Fibroblast of gingiva (primary cell): ENCODE measurements at regions not wholly inside any gene's neighbourhood (a gene's known extent, or its start where the extent isn't known, plus 50 kb on each side); places are given as distances from the start of the nearest gene placed in this dataset.

Experiments
- DNase-seq: peaks from one replicate; pipeline ENCODE4 v3.0.0-alpha.2; 2011; ENCODE audit warnings: low read depth

DNA sequence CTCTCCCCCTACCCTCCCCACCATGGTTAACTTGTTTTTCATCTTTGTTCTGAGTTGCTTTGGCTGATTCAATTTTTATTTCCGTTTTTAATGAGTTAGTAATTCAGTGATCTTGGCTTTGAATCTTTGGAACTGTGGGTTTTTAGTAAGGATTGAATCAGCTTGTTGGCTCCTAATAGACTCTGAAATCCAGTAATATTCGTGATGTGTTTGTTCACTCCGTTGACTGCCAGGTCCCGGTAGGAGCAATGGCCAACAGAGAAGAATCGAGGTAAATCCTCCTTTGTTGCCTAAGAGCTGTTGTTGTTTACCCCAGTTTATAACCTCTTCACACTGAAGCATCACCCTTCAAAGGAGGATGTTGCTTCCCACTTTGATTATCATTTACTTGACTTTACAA lies 92.7 kb downstream of the PCSK1 start:
- DNase-seq = peak; percentile 36

DNA sequence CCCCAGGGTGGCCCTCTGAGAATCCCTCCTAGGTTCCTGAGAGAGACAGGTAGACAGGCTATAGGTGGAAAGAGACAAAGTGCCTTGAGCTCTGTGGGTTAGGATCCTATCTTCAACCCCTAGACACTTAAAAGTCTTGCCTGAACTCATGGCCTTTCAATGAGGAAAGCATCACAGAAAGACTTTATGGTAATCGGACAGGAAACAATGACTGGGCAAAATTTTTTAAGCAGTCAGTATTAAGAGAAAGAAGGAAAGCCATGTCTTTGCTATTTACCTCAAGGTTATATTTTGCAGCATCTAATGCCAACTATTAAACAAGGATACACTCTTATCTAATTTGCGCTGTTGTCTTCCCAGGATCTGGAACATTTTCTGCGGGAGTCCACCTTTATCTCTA lies 93.2 kb downstream of the PCSK1 start:
- DNase-seq = no peak

DNA sequence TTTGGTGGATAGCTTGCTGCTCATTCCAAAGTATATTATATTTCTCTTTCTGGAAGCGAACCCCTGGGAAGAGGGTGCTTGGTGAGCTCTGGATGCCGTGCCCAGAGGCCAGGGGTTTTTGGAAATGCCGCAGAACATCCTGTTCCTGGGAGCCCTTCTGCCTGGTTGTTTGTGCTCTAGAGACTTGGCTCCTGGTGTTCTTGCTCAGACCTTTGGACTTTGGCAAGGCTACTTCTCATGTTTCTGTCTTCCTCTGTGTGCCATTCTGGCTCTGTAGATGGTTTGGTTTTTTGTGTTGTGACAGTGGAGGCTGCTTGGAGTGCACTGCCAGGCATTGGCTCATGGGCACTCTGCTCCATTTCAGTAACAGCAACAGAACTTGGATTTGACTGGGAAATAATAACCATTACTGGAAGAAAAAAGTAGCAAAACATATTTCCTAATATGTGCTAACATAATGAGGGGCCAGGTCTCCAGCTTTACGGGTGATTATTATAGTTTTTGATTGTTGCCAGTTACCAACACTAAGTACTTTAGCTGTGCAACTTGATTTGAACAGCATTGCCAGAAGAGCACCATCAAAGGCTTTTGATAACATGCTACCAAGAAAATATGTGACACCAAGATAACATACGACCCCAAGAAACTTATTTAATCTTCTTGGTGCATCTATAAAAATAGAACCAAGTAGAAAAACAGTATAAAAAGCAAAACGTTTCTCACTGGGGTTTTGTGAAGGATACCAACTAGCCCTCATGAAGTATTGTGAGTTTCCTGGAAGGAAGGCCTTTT lies 94.2 kb downstream of the PCSK1 start:
- DNase-seq = peak; percentile 98

DNA sequence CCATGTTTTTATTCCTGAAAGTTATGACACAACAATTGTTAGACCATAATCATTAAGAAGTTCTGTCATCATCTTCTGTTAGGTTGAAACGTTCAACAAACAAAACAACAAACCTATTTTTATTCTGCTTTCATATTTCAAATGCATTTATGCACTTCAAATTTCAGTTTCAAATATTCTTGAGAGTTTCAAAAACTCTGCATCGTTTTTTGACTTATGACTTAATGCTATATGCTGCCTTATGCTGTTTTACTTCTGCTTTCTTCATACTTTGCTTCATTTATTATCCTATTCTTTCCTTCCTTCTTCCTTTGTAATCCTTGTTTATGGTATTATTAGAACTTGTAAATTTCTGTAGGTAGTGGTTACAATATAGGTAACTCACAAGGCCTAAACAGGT lies 95.0 kb downstream of the PCSK1 start:
- DNase-seq = no peak

DNA sequence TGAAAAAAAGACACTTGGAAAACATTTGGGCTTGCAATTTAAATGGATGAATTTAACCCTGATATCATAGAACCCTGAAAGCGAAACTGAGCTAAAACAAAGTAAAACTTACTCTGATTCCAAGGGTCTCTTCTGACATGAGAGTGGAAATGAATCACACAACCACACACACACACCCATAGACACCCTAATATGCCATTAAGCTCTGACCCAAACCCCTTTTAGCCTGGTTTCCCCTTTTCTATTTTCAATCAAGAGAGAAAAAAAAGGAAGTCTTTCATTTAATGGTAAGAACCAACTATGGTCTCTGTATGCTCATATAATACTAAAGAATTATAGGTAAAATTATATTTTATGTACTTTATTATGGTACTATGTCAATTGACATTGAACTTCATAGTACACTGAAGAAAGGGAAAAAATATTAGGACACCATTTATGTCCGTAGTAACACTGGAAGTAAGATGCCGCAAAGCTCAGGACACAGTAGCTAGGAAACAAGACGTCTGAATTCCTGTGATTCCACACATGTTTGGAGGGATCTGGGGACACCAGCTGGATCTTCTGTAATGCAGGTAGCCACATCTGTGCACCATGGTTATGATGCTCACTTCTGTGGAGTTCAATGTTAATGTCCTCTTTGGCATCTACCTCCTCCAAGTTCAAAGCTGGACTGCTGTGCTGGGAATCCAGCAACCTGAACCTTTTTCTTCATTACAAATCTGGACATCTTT lies 95.8 kb downstream of the PCSK1 start:
- no peak for DNase-seq

DNA sequence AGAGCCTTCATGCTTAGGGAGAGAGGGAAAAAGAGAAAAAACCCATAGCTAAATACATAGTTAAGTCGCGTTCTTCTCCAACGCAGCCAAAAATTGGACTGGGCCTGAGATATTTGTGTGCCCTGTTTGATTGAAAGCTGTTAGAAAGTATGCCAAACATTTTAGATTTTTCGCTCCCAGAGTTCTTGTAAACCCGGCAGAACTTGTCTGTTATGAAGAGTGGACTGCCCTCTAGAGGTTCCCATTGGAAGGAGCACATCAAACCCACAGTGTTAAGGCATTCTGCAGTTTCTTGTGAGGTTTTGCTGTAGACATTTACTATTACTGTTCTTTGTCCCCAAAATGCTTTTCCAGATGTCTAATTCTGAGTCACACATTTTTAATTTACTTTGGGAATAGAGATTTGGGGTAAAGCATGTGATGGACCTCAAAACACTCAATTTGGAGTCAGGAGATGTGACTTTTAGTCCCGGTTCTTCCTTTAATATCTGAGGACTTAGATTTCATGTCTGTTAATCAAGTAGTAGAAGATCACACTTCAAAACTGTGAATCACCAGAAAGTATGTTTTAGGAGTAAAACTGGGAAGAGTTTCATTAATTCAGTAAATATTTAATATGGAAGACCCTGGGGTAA lies 96.6 kb downstream of the PCSK1 start:
- peak; percentile 88 for DNase-seq

DNA sequence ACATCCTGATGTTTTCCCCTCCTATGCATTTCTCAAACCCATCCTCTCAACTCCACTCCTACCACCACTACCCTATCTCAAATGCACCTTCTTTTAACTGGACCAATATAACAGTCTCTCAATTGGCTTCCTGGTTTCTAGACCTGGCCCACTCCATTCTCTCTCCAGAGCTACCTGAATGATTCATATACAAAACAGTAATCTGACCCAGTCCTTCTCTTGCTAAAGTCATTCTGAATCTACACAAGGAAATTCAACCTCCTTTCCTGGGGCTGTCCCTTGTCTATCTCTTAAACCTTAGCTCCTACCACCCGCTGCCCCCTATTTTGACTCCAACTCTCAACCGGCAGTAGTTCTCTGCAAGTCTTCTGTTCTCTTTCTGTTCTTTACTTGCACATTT lies 97.2 kb downstream of the PCSK1 start:
- no peak for DNase-seq

DNA sequence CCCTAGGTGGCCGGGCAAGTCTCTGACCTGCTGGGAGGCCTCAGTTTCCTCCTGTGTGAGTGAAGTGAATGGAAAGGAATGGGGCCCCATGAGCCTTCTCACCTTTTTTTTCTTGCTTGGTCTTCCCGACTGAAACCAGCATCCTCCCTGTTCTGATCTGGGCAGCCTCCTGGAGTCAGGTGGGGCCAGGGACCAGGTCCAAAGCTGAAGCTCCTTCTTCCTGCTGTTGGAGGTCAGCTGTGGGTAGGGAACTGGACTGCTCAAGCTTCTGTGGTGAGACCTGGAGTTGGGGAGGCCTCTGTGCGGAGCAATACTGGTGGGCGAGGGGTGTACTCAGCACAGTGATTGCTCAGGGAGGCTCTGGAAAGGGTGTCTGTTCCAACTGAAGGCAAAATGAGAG lies 99.7 kb downstream of the PCSK1 start:
- no peak for DNase-seq

DNA sequence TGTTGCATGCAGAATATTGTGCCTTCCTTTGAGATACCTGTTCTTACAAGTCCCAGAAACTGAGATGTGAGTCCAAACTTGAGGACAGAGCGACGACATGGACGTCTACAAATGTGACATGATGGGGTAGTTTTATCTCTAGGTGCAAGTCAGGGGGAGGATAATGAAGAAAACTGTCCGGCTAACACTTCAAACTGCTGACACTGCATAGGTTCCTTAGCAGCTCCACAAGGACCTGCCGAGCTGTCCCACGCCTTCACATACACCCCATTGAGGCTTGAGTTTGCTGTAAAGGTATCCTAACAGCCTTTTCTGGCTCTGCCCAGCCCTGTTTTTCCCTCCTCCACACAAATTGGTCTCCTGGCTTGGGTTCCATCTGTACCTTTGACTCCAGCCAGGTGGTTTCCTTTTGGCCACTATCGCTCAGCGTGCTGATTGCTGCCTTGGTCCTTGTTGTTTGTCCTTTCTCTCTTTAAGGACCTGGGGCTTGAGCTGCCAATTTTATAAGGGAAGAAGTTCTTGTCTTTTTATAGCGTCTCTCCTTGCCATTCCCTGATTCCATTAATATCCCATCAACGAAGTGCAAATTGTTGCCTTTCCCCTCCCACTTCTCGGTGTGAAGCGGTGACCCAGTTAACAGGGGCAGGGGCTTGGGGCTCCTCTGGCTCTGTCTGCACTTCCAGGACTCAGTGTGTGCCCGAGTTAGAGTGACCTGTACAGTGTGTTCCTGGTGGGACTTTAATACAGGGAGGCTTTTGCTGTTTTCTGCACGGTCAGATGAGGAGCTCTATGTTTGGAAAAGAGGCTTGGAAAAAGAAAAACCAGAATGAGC lies 100.3 kb downstream of the PCSK1 start:
- no peak for DNase-seq

DNA sequence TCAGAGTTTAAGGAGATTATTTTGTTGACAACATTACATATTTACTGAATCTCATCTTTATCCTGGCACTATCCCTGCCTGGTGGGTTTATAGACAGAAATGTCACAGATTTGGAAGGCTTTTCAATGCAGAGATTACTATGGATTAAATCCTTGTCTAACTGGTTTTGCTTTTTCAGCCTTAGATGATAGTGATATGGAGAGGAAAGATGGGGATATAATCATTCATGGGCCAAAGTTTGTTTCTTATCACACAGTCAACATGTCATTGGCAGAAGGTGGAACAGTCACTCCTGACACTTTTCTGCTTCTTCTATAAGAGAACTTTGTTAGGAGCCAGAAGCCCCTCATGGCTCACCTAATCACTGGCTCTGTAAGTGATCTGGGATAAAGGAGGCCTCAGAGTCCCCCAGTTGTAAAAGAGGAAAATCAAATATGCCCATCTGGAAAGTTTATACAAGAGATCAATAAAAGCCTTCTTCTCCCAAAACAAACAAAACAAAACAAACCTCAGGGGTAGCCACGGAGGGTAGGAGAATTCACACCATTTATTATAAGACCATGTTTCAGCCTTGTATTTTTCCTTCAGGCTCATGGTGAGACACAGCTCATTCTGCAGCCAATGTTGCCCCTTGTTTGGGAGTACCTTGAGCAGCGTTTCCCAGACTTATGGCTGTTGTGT lies 101.2 kb downstream of the PCSK1 start:
- no peak for DNase-seq

DNA sequence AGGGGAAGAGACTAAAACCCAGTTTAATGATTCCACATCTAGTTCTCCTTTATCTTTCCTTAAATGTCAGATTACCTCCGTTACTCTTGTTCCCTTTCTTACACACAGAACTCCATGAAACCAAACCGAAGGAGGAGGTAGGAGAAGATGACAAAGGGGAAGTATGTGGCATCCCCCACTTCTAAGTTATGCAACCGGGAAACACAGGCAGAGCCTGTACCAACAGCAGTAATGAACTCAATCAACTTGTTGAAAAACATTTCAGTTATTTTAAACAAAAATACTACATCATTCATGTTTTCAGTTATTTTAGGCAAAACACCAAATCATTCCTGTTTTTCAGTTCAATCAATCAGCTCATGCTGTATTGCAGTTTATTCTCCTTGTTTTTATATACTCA lies 101.8 kb downstream of the PCSK1 start:
- DNase-seq = peak; percentile 71

DNA sequence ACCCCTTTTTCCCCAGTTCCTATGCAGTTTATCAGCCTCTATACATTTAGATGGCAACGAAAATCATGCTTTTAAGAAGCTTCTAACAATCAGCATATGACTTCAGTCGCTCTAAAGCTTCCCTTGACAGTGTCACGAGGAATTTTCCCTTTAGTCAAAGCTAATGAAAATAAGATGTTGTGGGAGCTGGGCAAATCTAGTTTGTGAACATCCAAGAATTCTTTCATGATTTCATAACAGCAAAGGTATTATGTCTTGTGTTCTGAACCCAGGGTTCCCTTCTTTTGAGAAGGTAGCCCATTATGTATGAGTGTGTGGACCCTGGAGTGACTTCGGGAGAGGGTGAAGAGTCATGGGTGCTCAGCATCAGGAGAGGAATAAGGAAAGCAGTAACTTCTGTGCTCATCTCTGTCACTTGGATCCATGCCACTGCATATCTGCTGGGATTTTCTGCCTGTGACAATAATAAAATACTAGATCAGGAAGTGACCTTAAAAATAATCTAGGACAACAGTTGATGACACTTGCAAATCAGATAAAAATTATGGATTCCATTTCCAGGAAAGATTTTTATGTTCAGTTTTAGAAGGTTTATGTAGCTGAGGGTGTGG lies 102.4 kb downstream of the PCSK1 start:
- DNase-seq = peak; percentile 49

DNA sequence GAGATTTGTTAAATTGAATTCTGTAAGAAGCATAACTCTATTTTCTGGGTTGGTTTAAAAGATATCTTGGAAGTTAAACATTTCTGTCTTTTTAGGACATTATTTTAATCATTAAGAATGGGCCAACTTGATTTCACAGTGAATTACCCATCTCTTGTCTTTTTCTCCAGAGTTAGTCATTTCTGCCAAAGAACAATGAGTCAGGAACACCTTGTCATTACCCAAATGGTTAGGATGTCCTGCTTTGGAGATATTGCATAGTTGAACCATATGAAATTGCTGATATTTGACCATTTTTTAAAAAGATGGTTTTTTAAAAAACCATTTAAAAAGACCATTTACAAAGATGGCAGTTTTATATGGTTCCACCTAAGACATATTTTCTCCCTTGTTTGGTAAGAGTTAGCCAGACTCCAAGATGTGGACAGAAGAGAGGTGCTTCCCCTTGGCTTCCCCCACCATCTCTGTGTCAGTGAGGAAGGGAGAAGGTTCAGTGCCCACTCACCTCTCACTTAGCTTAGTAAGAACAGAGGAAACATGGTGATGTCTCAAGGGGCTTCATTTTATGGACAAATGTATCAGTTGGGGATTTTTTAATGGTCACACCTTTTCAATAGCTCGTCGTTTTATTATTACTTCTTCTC lies 103.0 kb downstream of the PCSK1 start:
- no peak for DNase-seq

DNA sequence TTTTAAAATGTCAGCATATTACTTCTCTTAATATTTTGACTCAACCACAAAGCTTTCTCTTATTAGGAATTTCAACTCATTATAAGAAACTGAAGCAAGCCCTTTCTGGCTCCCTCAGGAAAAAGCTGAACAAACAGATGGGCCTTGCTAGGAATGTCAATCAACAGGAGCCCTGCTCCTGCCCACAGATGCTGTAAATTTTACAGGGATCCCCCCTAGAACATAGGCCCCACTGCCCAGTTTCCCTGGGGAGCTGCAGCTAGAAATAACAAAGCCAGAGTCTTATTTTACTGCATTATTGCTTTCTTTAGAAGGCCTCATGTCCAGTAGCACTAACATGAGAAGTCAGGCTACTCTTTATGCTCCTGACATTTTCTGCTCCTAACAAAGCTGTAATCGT lies 103.8 kb downstream of the PCSK1 start:
- no peak for DNase-seq

DNA sequence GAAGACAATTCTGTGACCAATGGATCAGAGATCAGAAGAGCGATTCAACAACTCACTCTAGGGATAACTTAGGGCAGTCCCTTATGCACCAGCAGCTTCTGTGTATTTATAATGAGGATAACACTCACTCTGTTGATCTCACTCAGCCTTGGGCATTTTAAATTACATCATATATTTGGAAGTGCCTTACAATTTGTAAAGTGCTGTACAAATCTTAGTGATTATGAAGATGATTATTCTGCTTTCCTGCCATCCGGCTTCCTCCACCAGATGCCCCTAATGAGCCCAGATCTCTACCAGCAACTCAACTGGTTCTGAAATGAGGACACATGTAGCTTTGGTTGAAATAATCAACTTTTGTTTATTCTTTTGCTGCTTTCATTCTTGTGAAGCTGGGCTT lies 105.3 kb downstream of the PCSK1 start:
- DNase-seq = peak; percentile 25

DNA sequence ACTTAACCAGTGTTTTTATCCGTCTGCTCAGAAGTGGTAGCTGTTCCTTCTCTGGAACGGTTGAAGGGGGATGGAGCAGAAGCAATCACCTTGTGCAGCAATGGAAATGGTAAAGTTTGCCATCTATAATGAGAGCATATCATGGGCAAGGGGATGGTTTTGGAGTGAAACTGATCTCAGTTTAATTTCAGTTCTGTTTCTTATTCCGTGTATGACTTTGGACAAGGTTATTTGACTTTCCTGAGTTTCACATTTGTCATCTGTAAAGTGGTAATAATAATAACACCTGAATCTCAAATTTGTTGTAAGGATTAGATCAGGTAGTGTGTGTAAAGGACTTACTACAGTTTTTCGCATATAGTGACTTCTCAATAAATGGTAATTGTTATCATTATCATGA lies 106.1 kb downstream of the PCSK1 start:
- DNase-seq = no peak

DNA sequence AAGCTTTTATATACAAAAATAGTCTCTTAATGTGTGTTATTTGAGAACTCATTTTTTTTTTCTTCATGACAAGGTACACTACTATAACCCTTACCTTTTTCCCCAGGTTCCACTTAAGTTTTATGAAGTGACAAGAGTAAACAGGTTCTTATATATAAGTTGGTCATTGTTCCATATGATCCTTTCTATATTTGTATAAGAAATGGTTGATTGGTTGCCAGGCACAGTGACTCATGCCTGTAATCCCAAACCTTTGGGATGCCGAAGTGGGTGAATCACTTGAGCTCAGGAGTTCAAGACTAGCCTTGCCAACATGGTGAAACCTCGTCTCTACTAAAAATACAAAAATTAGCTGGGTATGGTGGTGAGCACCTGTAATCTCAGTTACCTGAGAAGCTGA lies 108.3 kb downstream of the PCSK1 start:
- DNase-seq = peak; percentile 79

DNA sequence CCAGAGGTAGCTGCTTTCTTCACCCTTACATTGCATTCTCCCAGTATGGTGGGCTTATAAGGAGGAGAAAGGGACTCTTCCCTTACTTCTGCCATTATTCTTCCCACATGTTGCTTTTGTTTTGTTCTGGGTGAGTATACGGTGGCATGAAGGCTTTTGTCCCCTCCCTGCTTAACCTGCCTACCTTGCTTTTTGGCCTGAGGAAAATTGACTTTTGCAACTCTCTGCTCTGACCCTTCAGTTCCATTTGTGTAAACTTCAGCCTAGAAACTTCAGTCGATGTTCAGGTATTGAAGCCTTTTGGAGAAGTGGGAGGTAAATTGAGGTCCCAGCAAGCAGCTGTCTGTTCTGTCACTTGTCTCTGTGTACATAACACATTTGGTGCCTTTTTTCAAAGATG lies 110.2 kb downstream of the PCSK1 start:
- DNase-seq = no peak

DNA sequence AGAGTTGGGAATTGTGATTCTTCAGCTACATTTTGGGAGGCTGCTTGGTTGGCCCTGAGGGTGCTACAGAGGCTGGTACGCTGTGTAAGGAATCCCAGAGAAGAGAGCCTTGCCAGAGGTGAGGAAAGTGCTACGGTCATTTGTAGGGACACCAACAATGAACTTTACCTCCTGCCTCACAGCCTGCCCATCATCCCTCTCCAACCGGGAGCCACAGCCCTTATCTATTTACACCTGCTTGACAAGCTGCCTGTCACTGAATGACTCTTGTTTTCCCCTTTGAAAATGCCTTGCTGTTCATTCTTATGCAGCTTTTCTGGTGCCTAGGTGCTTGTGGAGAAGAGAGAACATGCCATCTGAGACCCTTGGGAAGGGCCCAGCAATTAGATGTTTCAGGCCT lies 110.8 kb downstream of the PCSK1 start:
- no peak for DNase-seq

DNA sequence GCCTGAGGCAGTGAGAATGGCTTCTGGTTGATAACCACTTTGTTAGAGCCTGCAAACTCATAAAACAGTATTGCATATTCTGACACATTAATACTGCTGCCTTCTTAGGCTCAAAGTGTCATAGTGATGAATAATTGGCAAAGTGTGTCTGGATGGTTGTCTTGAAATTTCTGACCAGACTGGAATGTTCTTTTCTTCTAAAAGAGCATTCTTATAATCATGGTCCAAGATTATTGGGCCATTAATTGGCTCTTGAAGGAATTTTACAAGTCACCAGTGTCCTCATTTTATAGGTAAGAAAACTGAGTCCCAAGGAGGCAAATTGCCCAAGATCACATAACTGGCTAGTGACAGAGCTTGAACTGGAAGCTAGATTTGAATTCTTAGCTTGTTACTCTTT lies 111.7 kb downstream of the PCSK1 start:
- peak; percentile 34 for DNase-seq

DNA sequence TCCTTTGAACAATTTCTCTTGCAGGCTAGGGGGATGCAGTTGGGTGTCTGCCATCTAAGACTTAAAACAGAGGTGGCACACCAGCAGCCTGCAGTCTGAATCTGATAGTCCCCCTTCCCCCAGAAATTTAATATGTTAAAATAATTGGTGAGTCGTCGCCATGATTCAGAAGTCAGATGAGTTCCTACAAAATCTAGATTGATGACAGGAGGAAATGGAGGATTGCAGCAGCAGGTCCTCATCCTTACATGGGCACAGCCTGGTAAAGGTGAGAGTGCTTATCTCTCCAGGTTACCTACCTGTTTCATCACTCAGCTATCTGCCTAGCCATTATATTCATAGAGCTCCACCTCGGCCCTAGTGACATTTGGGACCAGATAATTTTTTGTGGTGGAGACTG lies 112.3 kb downstream of the PCSK1 start:
- no peak for DNase-seq
